Mesendoderm (in vitro differentiated cells): ENCODE measurements at regions not wholly inside any gene's neighbourhood (a gene's known extent, or its start where the extent isn't known, plus 50 kb on each side); places are given as distances from the start of the nearest gene placed in this dataset.
"Not testable (repeated sequence)": the region's sequence is repeated elsewhere in the genome, so short reads cannot be mapped to it uniquely, and the experiment has no call there.

Experiments used
- DNase-seq: peaks from one replicate; pipeline ENCODE4 v3.0.0; 2013
- H2AK5ac ChIP-seq: 2 replicates; pipeline ENCODE4 v1.6.1; 2013; ENCODE audit warnings: low read length, inconsistent platforms
- H2BK120ac ChIP-seq: 2 replicates; pipeline ENCODE4 v1.6.1; 2013; ENCODE audit warnings: low read depth, mild to moderate bottlenecking, low read length, moderate library complexity, mixed read lengths
- H2BK15ac ChIP-seq: replicated peaks from 2 replicates; pipeline ENCODE4 v1.6.1; 2013; ENCODE audit warnings: low read depth, mild to moderate bottlenecking, moderate library complexity
- H2BK5ac ChIP-seq: 2 replicates; pipeline ENCODE4 v1.6.1; 2013; ENCODE audit warnings: low read length, inconsistent platforms
- H3K18ac ChIP-seq: 2 replicates; pipeline ENCODE4 v1.6.1; 2013; ENCODE audit warnings: mild to moderate bottlenecking, low read length, mixed read lengths
- H3K23ac ChIP-seq: one replicate; pipeline ENCODE4 v1.6.1; 2013; ENCODE audit warnings: low read length
- H3K27ac ChIP-seq: 2 replicates; pipeline ENCODE4 v1.5.1; 2013; ENCODE audit warnings: low read depth, mild to moderate bottlenecking, inconsistent platforms, low read length, moderate library complexity
- H3K27me3 ChIP-seq: 2 replicates; pipeline ENCODE4 v1.6.1; 2013; ENCODE audit warnings: low read length, control low read depth, mild to moderate bottlenecking, inconsistent platforms; ENCODE audit not compliant: insufficient read depth, poor library complexity
- H3K36me3 ChIP-seq: 2 replicates; pipeline ENCODE4 v1.6.1; 2013; ENCODE audit warnings: low read length, inconsistent platforms; ENCODE audit not compliant: control insufficient read depth, insufficient read depth
- H3K4ac ChIP-seq: one replicate; pipeline ENCODE4 v1.6.1; 2013; ENCODE audit warnings: low read depth, mild to moderate bottlenecking, low read length, moderate library complexity
- H3K4me1 ChIP-seq: 2 replicates; pipeline ENCODE4 v1.6.1; 2013; ENCODE audit warnings: low read depth, low read length, inconsistent platforms; ENCODE audit not compliant: control insufficient read depth
- H3K4me2 ChIP-seq: 2 replicates; pipeline ENCODE4 v1.6.1; 2013; ENCODE audit warnings: low read length
- H3K4me3 ChIP-seq: 2 replicates; pipeline ENCODE4 v1.5.1; 2013; ENCODE audit warnings: mild to moderate bottlenecking, low read length
- H3K56ac ChIP-seq: one replicate; pipeline ENCODE4 v1.6.1; 2013; ENCODE audit warnings: low read length
- H3K79me1 ChIP-seq: 2 replicates; pipeline ENCODE4 v1.6.1; 2013; ENCODE audit warnings: low read length, inconsistent platforms
- H3K79me2 ChIP-seq: 2 replicates; pipeline ENCODE4 v1.6.1; 2013; ENCODE audit warnings: mild to moderate bottlenecking, low read length; ENCODE audit not compliant: control insufficient read depth, insufficient read depth
- H3K9ac ChIP-seq: 2 replicates; pipeline ENCODE4 v1.6.1; 2013; ENCODE audit warnings: low read length, inconsistent platforms
- H4K5ac ChIP-seq: one replicate; pipeline ENCODE4 v1.6.1; 2013; ENCODE audit warnings: low read length
- H4K8ac ChIP-seq: one replicate; pipeline ENCODE4 v1.6.1; 2013; ENCODE audit warnings: low read depth, mild to moderate bottlenecking, control low read depth, low read length, moderate library complexity
- WGBS: extraction: QIAGEN DNeasy Blood & Tissue Kit; methylation state at CpG from one replicate; pipeline ENCODE4 v1.1.7; 2013; ENCODE audit warnings: low lambda C conversion rate, missing lambda C conversion rate; ENCODE audit not compliant: insufficient coverage; ENCODE audit errors: extremely low coverage; 5-methylcytosine and 5-hydroxymethylcytosine counted together

DNA sequence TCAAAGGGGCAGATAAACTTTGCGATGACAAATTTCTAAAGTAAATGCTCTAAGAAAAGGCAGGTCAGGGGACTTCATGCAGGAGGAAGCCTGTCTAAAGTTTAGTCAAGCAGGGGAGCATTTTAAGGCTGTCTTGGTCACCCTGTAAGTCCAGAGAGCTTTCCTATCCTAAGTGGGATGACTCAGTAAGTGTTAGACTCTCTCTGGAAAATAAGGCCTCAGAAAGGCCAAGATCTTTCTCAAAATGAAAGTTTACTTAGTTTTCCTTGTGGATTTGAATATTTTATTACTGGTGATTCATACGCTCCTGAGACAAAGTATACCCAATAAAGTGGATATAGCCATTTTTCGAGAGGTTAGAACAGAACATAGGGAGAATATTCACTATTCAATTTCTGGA lies 806.9 kb upstream of the CDH9 start:
- Histone ChIP-seq H3K36me3 (no peaks in the 10 kb centered on the region), H3K9ac (no peak overlapping the region)

DNA sequence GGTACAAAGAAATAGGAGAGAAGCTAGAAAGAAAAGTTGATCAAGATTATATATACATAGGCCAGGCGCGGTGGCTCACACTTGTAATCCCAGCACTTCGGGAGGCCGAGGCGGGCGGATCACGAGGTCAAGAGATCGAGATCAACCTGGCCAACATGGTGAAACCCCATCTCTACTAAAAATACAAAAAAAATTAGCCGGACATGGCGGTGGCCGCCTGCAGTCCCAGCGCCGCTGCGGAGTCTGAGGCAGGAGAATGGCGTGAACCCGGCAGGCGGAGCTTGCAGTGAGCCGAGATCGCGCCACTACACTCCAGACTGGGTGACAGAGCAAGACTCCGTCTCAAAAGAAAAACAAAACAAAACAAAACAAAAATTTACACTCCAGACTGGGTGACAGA lies 798.3 kb upstream of the CDH9 start:
- H3K79me1 ChIP-seq, H3K23ac ChIP-seq, H3K4me1 ChIP-seq, H3K4ac ChIP-seq, H3K27ac ChIP-seq, H3K36me3 ChIP-seq, H3K79me2 ChIP-seq, H3K18ac ChIP-seq, H2BK15ac ChIP-seq, H4K8ac ChIP-seq, H2BK5ac ChIP-seq, H2BK120ac ChIP-seq, H4K5ac ChIP-seq, H3K9ac ChIP-seq, H3K27me3 ChIP-seq, H2AK5ac ChIP-seq, DNase-seq, H3K4me2 ChIP-seq, H3K4me3 ChIP-seq, H3K56ac ChIP-seq: not testable (repeated sequence)
- no CpG with 5 or more reads among the region's 21 CpGs for WGBS

More for the DNA sequence above, 806.9 kb upstream of the CDH9 start:
- no peaks in the 10 kb centered on the region for H3K79me1 ChIP-seq
- H2BK5ac ChIP-seq = no peak overlapping the region
- no peak overlapping the region for H4K8ac ChIP-seq
- no peak overlapping the region for H3K18ac ChIP-seq
- H2BK15ac ChIP-seq = no peak overlapping the region
- H3K27me3 ChIP-seq = no peaks in the 10 kb centered on the region
- no peak overlapping the region for H2AK5ac ChIP-seq
- no peak overlapping the region for H2BK120ac ChIP-seq
- no peak for DNase-seq
- H3K56ac ChIP-seq = no peak overlapping the region
- no peaks in the 10 kb centered on the region for H3K4me1 ChIP-seq
- H3K4me2 ChIP-seq = no peak overlapping the region
- no peak overlapping the region for H3K23ac ChIP-seq
- no peak overlapping the region for H3K4me3 ChIP-seq
- no peak overlapping the region for H3K27ac ChIP-seq
- no peak overlapping the region for H4K5ac ChIP-seq
- no peak overlapping the region for H3K4ac ChIP-seq
- H3K79me2 ChIP-seq = no peaks in the 10 kb centered on the region
- no CpG with 5 or more reads among the region's 3 CpGs for WGBS

DNA sequence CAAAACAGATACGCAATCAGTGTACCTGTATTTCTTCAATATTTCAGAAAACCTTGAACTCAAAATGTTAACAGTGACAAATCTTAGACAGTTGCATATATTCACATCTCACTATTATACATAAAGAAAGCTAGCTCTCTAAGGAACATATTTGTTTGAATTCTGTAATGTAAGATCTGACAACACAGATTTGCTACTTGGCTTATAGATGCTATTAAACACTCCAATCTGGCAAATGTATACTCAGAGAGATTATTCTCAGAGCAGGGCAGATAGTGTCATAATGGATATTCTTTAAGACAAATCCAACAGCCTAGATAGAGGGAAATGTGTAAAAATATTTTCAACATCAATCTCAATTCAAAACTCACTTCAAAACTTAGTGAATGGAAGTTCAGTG lies 794.5 kb upstream of the CDH9 start:
- no peaks in the 10 kb centered on the region for H3K79me1 ChIP-seq
- H2BK15ac ChIP-seq = no peak overlapping the region
- no peak overlapping the region for H2BK120ac ChIP-seq
- no peak overlapping the region for H3K56ac ChIP-seq
- no peak for DNase-seq
- H3K4ac ChIP-seq = no peak overlapping the region
- H3K18ac ChIP-seq = no peak overlapping the region
- no peak overlapping the region for H2AK5ac ChIP-seq
- no peak overlapping the region for H3K27ac ChIP-seq
- H3K4me2 ChIP-seq = no peak overlapping the region
- whole genome bisulfite sequencing = no CpG with 5 or more reads among the region's 1 CpG
- no peak overlapping the region for H4K5ac ChIP-seq
- no peaks in the 10 kb centered on the region for H3K27me3 ChIP-seq
- H4K8ac ChIP-seq = no peak overlapping the region
- H2BK5ac ChIP-seq = no peak overlapping the region
- H3K36me3 ChIP-seq = no peaks in the 10 kb centered on the region
- no peaks in the 10 kb centered on the region for H3K4me1 ChIP-seq
- H3K9ac ChIP-seq = no peak overlapping the region
- H3K23ac ChIP-seq = no peak overlapping the region
- no peaks in the 10 kb centered on the region for H3K79me2 ChIP-seq
- H3K4me3 ChIP-seq = no peak overlapping the region

DNA sequence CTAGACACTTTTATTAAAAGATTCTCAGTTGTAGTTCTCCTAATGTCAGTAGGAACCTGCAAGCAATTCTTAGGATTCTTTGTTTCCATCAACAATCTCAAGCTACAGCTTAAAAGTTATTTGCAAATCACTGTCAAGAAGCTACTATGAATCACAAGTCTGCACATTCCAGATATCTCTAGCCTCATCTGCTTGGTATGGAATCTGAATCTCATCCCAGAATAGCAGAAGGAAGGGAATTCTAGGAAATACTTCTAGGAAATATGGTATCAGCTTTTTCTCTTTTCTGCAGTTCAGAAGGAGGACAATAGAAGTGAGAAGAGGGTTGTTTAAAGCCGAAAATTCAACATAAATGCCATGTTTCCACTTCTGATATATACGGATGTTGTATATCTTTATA lies 792.2 kb upstream of the CDH9 start:
- H4K5ac ChIP-seq = no peak overlapping the region
- no peak overlapping the region for H2BK15ac ChIP-seq
- WGBS = no CpG with 5 or more reads among the region's 2 CpGs

DNA sequence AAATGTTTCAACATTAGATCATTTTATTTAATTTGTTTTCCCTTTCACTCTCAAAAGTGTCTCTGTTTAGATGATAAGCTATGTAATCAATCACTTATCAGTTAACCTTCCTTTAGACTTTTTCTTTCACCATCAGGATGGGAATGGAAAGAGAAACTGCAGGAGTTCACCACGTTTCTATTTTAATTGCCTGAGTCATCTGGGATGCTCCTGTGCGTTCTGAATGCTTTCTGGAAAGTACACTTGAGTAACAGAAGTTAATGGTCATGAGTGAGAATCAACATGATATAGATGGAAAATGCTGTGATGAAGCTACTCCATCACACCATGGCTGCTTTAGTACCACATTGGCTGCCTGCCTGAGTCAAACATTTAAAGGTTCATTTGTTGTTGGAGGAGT lies 783.3 kb upstream of the CDH9 start:
- H3K27me3 ChIP-seq = no peaks in the 10 kb centered on the region
- H2BK5ac ChIP-seq = no peak overlapping the region
- no peak for DNase-seq
- H3K23ac ChIP-seq = no peak overlapping the region
- no peaks in the 10 kb centered on the region for H3K79me1 ChIP-seq
- no peaks in the 10 kb centered on the region for H3K79me2 ChIP-seq
- no peak overlapping the region for H4K8ac ChIP-seq
- H4K5ac ChIP-seq = no peak overlapping the region
- H3K4me3 ChIP-seq = no peak overlapping the region
- no peak overlapping the region for H3K18ac ChIP-seq
- H2AK5ac ChIP-seq = no peak overlapping the region
- no peaks in the 10 kb centered on the region for H3K4me1 ChIP-seq
- H3K9ac ChIP-seq = no peak overlapping the region
- H3K4me2 ChIP-seq = no peak overlapping the region
- H2BK15ac ChIP-seq = no peak overlapping the region
- no CpG with 5 or more reads among the region's 2 CpGs for WGBS
- H3K56ac ChIP-seq = no peak overlapping the region
- H3K4ac ChIP-seq = no peak overlapping the region
- no peak overlapping the region for H3K27ac ChIP-seq
- no peak overlapping the region for H2BK120ac ChIP-seq
- no peaks in the 10 kb centered on the region for H3K36me3 ChIP-seq

More for the DNA sequence above, 792.2 kb upstream of the CDH9 start:
- no peaks in the 10 kb centered on the region for H3K79me1 ChIP-seq
- H3K27me3 ChIP-seq = no peaks in the 10 kb centered on the region
- no peak overlapping the region for H3K4me3 ChIP-seq
- H2BK120ac ChIP-seq = no peak overlapping the region
- H3K4me2 ChIP-seq = no peak overlapping the region
- H3K56ac ChIP-seq = no peak overlapping the region
- H3K4ac ChIP-seq = no peak overlapping the region
- H2BK5ac ChIP-seq = no peak overlapping the region
- no peak overlapping the region for H3K27ac ChIP-seq
- no peak overlapping the region for H3K18ac ChIP-seq
- no peak overlapping the region for H2AK5ac ChIP-seq
- H3K36me3 ChIP-seq = no peaks in the 10 kb centered on the region
- no peaks in the 10 kb centered on the region for H3K79me2 ChIP-seq
- no peak overlapping the region for H4K8ac ChIP-seq
- no peak overlapping the region for H3K9ac ChIP-seq
- no peak overlapping the region for H3K23ac ChIP-seq
- no peaks in the 10 kb centered on the region for H3K4me1 ChIP-seq
- DNase-seq = peak; percentile 32

DNA sequence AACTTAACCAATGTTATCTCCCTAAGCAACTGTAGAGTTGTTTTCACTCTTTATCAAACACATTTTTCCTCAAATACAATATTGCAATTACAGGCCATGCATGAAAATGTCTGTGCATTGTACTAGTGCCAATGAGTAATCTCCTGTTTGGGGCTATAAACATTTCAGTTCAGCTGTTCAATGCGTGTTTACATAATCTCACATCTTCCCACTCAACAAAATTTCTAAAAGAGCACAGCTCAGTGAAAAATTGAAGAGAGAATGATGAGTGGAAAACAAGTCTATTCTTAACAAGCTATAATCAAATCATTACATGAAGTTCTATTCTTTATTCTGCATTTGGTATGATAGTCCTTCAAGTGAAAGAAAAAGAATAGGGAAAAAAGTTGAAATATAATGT lies 780.5 kb upstream of the CDH9 start:
- Histone ChIP-seq H3K4me2 (no peak overlapping the region), H3K18ac (no peak overlapping the region), H4K8ac (no peak overlapping the region), H3K23ac (no peak overlapping the region), H3K9ac (no peak overlapping the region), H3K56ac (no peak overlapping the region), H3K4me3 (no peak overlapping the region), H3K4me1 (no peaks in the 10 kb centered on the region), H3K27ac (no peak overlapping the region), H3K79me1 (no peaks in the 10 kb centered on the region), H2BK5ac (no peak overlapping the region), H2AK5ac (no peak overlapping the region), H3K36me3 (no peaks in the 10 kb centered on the region), H4K5ac (no peak overlapping the region), H3K27me3 (no peaks in the 10 kb centered on the region), H2BK120ac (no peak overlapping the region), H2BK15ac (no peak overlapping the region), H3K4ac (no peak overlapping the region), H3K79me2 (no peaks in the 10 kb centered on the region)
- no CpG with 5 or more reads among the region's 1 CpG for WGBS
- DNase-seq = no peak
